Activated CD4-positive, alpha-beta T cell treated with anti-CD3 and anti-CD28 coated beads, Interleukin-2, amount 50 U/mL, for 1 hour (primary cell): ENCODE measurements at regions not wholly inside any gene's neighbourhood (a gene's known extent, or its start where the extent isn't known, plus 50 kb on each side); places are given as distances from the start of the nearest gene placed in this dataset.

Experiments used
- DNase-seq: peaks from one replicate; pipeline ENCODE4 v3.0.0-alpha.2; 2020

- no peak for DNase-seq
Observed at GRCh38 chr5:37902323-37902722, 62.5 kb upstream of the GDNF start.

DNA sequence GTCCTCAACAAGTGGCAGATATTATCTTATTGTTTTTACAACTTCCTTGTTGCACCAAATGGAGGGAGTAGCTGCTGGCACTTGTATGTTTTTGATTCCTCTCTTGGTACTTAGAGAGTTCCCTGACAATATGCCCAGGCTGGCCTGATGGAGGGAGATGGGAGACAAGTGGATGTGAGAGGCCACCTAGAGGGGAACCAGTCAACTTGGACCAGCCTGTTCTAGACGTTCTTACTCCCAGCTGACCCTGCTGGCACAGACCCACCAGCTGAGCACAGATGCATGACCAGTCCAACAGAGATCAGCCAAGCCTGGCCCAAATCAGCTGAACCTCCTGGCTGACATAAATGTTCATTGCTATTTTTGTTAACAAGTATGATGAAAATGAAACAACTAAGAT, 60.9 kb upstream of the GDNF start:
- DNase-seq, result no peak

DNA sequence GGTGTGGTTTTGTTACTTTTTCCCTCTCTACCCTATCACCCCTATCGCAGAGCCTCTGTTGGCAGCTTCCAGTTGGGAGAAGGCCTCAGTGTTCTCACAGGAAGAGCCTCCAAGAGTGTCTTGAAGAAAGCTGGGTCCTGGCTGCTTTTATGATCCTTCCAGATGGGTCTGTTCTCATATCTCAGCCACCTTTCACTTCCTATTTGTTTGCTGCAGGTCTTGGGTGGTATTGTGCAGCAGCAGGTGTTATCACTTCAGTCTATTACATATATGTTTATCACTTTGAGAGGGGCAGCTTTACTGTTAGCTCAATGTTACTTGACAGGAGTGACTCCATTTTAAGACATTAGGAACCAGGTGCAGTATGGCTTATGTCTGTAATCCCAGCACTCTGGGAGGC, 59.2 kb upstream of the GDNF start:
- no peak for DNase-seq

- no peak for DNase-seq
Observed at GRCh38 chr5:37896159-37896558, 56.3 kb upstream of the GDNF start.

DNA sequence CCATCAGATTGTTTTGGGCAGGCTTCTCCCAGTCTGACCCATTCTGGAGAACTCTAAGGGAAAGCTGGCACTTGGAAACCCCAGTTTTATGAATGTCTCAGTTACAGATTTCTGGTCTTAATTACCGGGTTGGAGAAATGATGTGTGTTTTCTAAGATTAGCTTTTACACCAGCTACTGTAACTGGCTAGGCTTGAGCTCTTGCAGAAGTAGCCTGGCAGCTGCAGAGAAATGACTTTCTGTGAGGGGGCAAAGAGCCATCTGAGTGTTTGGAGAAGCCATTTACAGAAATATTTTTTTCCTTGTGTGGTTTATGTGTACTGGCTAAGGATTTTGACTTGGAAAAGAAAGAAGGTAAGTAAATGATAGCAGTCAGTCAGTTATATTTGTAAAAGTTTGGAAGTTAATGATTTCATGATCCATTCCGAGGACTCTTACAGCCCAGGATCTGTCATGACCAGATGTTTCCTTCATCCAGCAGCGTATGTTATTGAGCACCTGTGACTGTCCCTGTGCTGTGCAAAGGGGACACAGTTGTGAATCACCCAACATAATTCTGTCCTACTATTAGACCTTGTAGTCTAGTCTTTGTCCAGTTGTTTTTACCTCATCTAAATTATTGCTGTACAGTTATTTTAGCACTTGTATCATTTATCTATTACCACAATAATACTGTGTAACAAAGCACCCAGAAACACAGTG, 53.7 kb upstream of the GDNF start:
- no peak for DNase-seq

DNA sequence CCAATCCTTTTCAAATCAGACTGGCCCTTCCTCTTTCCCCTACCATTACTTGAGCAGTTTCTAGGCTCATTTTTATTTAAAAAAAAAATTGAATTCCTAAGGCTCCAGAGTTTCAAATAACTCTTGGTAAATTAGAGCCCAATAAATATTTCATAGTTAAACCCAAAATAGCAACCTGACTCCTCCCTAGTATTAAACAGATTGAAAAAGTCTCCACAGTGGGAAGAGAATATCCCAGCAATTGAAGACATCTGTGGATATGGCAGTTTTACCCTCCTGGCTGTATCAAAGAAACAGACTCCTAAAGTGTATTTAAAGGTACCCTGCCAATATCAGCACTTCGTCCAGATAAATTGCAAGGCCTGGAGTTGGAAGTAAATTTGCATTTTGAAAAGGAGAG, 52.7 kb upstream of the GDNF start:
- no peak for DNase-seq

DNA sequence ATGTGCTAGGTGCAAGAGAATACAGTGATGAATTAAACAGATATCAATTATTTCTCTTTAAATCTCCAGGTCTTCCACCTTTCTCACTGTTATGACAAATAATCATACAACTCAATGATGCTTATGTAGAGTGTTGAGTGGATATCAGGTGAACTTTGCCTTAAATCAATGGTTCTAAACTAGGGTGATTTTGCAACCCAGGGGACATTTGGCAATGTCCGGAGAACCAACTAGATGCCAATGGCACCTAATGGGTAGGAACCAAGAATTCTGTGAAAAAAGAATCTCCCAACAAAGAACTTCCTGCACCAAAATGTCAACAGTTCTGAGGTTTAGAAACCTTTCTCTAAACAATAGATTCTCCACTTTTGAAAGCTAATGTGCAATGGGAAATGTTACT, 52.0 kb upstream of the GDNF start:
- no peak for DNase-seq

GRCh38 chr5:37889612-37890317, 49.9 kb upstream of the GDNF start:
- no peak for DNase-seq
